ENCODE measurements at regions not wholly inside any gene's neighbourhood (a gene's known extent, or its start where the extent isn't known, plus 50 kb on each side); places are given as distances from the start of the nearest gene placed in this dataset.

GRCh38 chr12:14207905-14208551 lies 157.5 kb upstream of the ATF7IP start:
- ATAC-seq (no peak), DNase-seq (ENCODE audit: low read depth in 1 of 2, low spot score in 1 of 2) (no peak), FAIRE-seq (no peak)
- ChIA-PET POLR2A (no interaction called here), CTCF (no interaction called here)
- no peak overlapping the region for H3K27ac ChIP-seq
- no peaks in the 10 kb centered on the region for H3K9me3 ChIP-seq
- TF ChIP-seq REST (IDR thresholded peaks at IDR 0.05) (no peak), RFX5 (IDR thresholded peaks at IDR 0.05) (no peak), RCOR1 (IDR thresholded peaks at IDR 0.05; ENCODE audit: low read depth, low read length) (no peak), ESRRA (IDR thresholded peaks at IDR 0.05; ENCODE audit: borderline replicate concordance, low read length) (no peak), RNF2 (IDR thresholded peaks at IDR 0.05; ENCODE audit: borderline replicate concordance, low read depth) (no peak), CHD4 (IDR thresholded peaks at IDR 0.05; ENCODE audit: borderline replicate concordance) (no peak), JUNB (IDR thresholded peaks at IDR 0.05) (no peak), HOXB13 (CRISPR knock-in tag; IDR thresholded peaks at IDR 0.05; ENCODE audit: low read depth) (no peak), PBX3 (IDR thresholded peaks at IDR 0.05) (no peak)
- H3K4me2 ChIP-seq: no peak overlapping the region
- 50% methylated on average over 4 of the region's 4 CpGs for WGBS (ENCODE audit: missing lambda C conversion rate)
- H3K4me1 ChIP-seq: no peaks in the 10 kb centered on the region
- H3K4me3 ChIP-seq: no peak overlapping the region

GRCh38 chr12:14211947-14212387 lies 153.5 kb upstream of the ATF7IP start:
- DNase-seq (ENCODE audit: low read depth in 1 of 2, low spot score in 1 of 2) (no peak), ATAC-seq (no peak), FAIRE-seq (no peak)
- ChIA-PET CTCF (interaction anchor here (1.0 kb wide), 1 partner anchor 27 kb away, joined by 3 read pairs; no protein-coding TSS in a partner anchor), POLR2A (no interaction called here)
- H3K27ac ChIP-seq: no peak overlapping the region
- 28% methylated on average over 3 of the region's 3 CpGs for WGBS (ENCODE audit: missing lambda C conversion rate)
- H3K4me3 ChIP-seq: no peak overlapping the region
- no peak overlapping the region for H3K4me2 ChIP-seq
- no peaks in the 10 kb centered on the region for H3K9me3 ChIP-seq
- no peaks in the 10 kb centered on the region for H3K4me1 ChIP-seq
- TF ChIP-seq PHF8 (IDR thresholded peaks at IDR 0.05; ENCODE audit: borderline replicate concordance, low read depth) (no peak), SMC3 (IDR thresholded peaks at IDR 0.05) (no peak), ZSCAN20 (CRISPR knock-in tag; IDR thresholded peaks at IDR 0.05) (no peak), E2F6 (IDR thresholded peaks at IDR 0.05; ENCODE audit: borderline replicate concordance, low read depth) (no peak), REST (IDR thresholded peaks at IDR 0.05) (no peak), TFCP2L1 (CRISPR knock-in tag; IDR thresholded peaks at IDR 0.05) (no peak), EHMT2 (IDR thresholded peaks at IDR 0.05; ENCODE audit: low read depth) (no peak), SREBF2 (IDR thresholded peaks at IDR 0.05) (no peak), TP53 (CRISPR knock-in tag; IDR thresholded peaks at IDR 0.05) (no peak), GATA3 (IDR thresholded peaks at IDR 0.05; ENCODE audit: borderline replicate concordance) (no peak), MAZ (IDR thresholded peaks at IDR 0.05; ENCODE audit: borderline replicate concordance, low read depth, low read length) (no peak), HES2 (IDR thresholded peaks at IDR 0.05) (no peak), FOSL2 (IDR thresholded peaks at IDR 0.05) (no peak), FOSL2 (CRISPR knock-in tag; IDR thresholded peaks at IDR 0.05) (no peak), JUNB (IDR thresholded peaks at IDR 0.05) (no peak), ELK1 (IDR thresholded peaks at IDR 0.05; ENCODE audit: low read depth, low read length) (no peak), POLR2AphosphoS2 (conservative IDR thresholded peaks at IDR 0.05; ENCODE audit: low read length) (no peak), ZFP36 (IDR thresholded peaks at IDR 0.05; ENCODE audit: borderline replicate concordance, partially characterized antibody) (no peak), NPAS2 (CRISPR knock-in tag; IDR thresholded peaks at IDR 0.05; ENCODE audit: borderline replicate concordance) (no peak), CEBPB (IDR thresholded peaks at IDR 0.05) (no peak)
